ENCODE measurements at regions not wholly inside any gene's neighbourhood (a gene's known extent, or its start where the extent isn't known, plus 50 kb on each side); places are given as distances from the start of the nearest gene placed in this dataset.

DNA sequence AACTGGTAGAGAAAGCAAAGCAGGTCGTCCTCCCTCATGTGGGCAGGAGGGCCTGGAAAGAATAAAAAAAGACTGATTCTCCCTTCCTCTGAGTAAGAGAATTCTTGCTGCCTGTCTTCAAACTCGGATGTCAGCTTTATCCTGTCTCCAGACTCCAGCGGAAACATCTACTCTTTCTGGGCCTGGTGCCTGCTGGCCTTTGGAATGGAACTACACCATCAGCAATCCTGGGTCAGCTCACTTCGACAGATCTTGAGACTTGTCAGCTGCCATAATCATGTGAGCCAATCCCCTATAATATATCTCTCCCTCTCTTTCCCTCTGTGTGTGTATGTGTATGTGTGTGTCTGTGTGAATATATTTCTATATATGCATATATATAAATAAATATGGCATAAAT lies 411.0 kb upstream of the DPP6 start:
- TF ChIP-seq, protein P1, sequence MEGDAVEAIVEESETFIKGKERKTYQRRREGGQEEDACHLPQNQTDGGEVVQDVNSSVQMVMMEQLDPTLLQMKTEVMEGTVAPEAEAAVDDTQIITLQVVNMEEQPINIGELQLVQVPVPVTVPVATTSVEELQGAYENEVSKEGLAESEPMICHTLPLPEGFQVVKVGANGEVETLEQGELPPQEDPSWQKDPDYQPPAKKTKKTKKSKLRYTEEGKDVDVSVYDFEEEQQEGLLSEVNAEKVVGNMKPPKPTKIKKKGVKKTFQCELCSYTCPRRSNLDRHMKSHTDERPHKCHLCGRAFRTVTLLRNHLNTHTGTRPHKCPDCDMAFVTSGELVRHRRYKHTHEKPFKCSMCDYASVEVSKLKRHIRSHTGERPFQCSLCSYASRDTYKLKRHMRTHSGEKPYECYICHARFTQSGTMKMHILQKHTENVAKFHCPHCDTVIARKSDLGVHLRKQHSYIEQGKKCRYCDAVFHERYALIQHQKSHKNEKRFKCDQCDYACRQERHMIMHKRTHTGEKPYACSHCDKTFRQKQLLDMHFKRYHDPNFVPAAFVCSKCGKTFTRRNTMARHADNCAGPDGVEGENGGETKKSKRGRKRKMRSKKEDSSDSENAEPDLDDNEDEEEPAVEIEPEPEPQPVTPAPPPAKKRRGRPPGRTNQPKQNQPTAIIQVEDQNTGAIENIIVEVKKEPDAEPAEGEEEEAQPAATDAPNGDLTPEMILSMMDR (IDR thresholded peaks at IDR 0.05; ENCODE audit: extremely low read depth, missing control alignments) = no peak

DNA sequence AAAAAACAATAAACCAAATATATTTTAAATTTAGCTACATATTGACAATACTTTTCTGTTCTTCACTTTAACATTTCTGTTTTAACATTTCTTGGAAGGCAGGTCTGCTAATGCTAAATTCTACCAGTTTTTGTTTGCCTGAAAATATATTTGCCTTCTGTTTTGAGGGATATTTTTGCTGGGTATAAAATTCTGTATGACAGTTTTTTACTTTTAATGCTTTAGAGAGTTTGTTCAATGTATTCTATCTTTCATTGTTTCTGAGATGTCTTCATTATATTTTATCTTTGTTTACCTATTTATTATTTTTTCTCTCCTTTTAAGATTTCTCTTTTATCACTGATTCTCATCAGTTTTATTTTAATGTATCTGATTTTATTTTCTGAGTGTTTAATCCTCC lies 409.2 kb upstream of the DPP6 start:
- no peak for DNase-seq (ENCODE audit: low spot score)
- TF ChIP-seq, protein P1 (IDR thresholded peaks at IDR 0.05; ENCODE audit: extremely low read depth, missing control alignments) = no peak

More for the DNA sequence above, 411.0 kb upstream of the DPP6 start:
- DNase-seq (ENCODE audit: low spot score) = no peak

DNA sequence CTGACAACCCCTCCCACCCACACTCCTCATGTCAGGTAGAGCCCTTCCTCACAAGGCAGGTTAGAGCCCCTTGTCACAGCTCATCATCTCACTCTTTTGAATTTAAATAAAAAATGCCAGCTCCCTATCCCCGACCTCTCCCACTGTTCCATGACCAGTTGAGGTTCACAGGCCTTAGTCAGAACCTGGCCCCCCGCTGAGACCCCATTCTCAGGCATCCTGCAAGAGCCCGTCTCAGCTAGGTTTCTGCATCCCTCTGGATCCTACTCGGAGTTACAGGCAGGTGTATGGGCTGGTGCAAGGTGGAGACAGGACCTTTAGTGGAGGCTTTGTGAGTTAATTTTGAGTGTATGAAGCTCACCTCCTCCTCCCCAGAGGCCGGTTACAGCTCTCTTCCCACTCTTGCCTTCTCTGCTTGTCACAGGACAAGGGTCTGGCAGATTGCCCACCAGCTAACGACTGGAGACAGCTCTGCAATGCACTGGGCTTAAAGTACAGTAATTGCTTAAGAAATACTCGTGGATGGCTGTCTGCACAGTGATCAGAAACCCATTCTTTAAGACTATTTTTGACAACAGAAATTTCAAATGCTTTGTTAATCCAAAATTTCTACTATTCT lies 394.9 kb upstream of the DPP6 start:
- no peak for DNase-seq (ENCODE audit: low spot score)
- TF ChIP-seq, protein P1 (IDR thresholded peaks at IDR 0.05; ENCODE audit: extremely low read depth, missing control alignments) = no peak

DNA sequence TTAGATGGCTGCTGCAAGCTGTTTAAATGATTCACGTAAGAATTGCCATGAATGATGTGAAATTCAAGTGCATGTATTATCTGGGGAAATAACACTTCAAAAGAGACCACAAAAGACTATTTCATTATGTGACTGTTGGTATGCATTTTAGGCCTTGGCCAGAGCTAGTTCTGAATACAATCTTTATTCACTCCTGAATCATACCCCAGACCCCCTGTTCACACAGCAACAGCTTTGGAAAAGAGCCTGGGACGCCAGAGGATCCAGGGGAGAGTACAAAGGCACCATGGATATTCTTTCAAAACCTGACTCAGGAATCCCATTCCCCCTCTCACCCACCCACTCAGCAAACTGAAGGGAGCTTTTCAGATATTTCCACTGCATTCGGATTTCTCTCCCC lies 377.1 kb upstream of the DPP6 start:
- DNase-seq (ENCODE audit: low spot score) = no peak
- TF ChIP-seq, protein P1 (IDR thresholded peaks at IDR 0.05; ENCODE audit: extremely low read depth, missing control alignments) = no peak

DNA sequence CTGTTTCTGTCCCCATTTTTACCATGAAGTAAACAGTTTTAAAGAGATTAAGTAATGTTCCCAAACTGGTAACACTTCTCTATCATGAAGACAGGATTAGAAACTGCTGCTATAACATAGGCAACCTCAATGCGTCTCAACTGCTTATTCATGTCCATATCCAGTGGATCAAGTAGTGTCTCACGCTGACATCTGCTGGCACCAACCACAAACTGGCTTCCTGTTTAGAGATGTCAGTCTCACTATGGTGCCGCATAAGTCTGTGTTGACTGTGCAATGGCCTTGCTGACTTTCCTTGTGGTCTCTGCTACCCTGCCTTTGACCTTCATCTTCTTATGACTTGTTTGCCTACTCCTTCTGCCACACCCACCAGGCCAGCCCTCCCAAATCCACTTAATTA lies 369.6 kb upstream of the DPP6 start:
- TF ChIP-seq, protein P1 (IDR thresholded peaks at IDR 0.05; ENCODE audit: extremely low read depth, missing control alignments) = no peak
- DNase-seq (ENCODE audit: low spot score) = no peak

DNA sequence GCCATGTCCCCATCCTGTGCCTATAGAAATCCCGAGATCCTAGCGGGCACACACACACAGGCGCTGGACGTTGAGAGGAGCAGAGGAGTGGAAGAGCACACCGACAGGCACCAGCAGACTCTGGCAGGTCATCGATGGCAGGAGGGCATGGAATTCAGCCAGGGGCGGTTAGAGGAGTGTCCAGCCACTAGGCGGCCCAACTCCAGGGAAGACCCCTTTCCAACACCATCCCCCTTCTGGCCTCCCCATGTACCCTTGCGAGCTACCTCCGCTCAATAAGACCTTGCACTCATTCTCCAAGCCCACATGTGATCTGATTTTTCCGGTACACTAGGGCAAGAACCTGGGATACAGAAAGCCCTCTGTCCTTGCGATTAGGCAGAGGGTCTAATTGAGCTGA lies 356.0 kb upstream of the DPP6 start:
- no peak for DNase-seq (ENCODE audit: low spot score)
- TF ChIP-seq, protein P1 (IDR thresholded peaks at IDR 0.05; ENCODE audit: extremely low read depth, missing control alignments) = no peak

DNA sequence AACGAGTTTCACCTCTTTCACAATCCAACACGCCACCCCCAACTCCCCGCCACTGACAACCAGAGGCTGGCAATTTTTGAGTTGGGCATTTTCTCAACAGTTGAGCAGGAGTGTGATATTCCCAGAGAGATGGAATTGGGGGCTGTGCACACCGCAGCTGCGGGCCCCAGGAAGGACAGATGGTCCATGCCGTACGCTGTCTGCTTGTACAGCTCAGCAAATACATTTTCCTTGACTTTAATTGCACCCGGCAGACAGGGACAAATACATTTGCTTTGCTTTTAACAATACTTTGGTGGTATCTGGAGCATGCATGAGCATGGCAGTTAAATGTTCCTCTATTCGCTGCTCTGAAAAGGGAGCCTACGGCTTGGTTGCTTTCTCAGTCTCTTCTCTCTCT lies 354.2 kb upstream of the DPP6 start:
- TF ChIP-seq, protein P1 (IDR thresholded peaks at IDR 0.05; ENCODE audit: extremely low read depth, missing control alignments) = no peak
- DNase-seq (ENCODE audit: low spot score) = no peak

Measured in GM20000 (cell line).